ENCODE measurements at regions not wholly inside any gene's neighbourhood (a gene's known extent, or its start where the extent isn't known, plus 50 kb on each side); places are given as distances from the start of the nearest gene placed in this dataset.

GRCh38 chr14:97177016-97177415, 379.8 kb downstream of the VRK1 start:
- ATAC-seq: peak; percentile 57; the same call in 1 of the 2 replicates
- Mint-ChIP-seq H3K27me3 (ENCODE audit: low read depth) (peaks cover 2% of the 10 kb centered on the region; the same call in 1 of the 2 replicates), H3K27ac (no peak overlapping the region), H3K9me3 (peaks cover 11% of the 10 kb centered on the region), H3K4me3 (no peak overlapping the region), H3K36me3 (peaks cover 5% of the 10 kb centered on the region; the same call in 1 of the 2 replicates), H3K4me1 (no peaks in the 10 kb centered on the region)
- ChIA-PET POLR2A (interaction anchor here (0.5 to 0.6 kb wide), 2 partner anchors 9 to 41 kb away, joined by 4 read pairs; no protein-coding TSS in a partner anchor), CTCF (interaction anchor here (0.6 to 2.2 kb wide), 8 partner anchors 8 to 1032 kb away, joined by 3 to 9 read pairs (median 3); no protein-coding TSS in a partner anchor)
- TF ChIP-seq IRF1 (CRISPR knock-in tag; IDR thresholded peaks at IDR 0.05) (no peak), PRRX2 (CRISPR knock-in tag; IDR thresholded peaks at IDR 0.05) (no peak), CTCF (IDR thresholded peaks at IDR 0.05) (0 out of 2 replicates have a peak, but pooled peaks have one; percentile 18)
- DNase-seq (ENCODE audit: low spot score): no peak

- no peak for ATAC-seq
- TF ChIP-seq E2F4 (CRISPR knock-in tag; IDR thresholded peaks at IDR 0.05; ENCODE audit: borderline replicate concordance, low read depth) (no peak), NFE2L1 (CRISPR knock-in tag; IDR thresholded peaks at IDR 0.05) (no peak), ZNF281 (CRISPR knock-in tag; IDR thresholded peaks at IDR 0.05) (no peak), HMGA2 (CRISPR knock-in tag; IDR thresholded peaks at IDR 0.05) (no peak), NR2C2 (CRISPR knock-in tag; IDR thresholded peaks at IDR 0.05) (no peak), NFYB (CRISPR knock-in tag; conservative IDR thresholded peaks at IDR 0.05; ENCODE audit: low read depth) (no peak), HMGXB4 (CRISPR knock-in tag; IDR thresholded peaks at IDR 0.05) (no peak), E2F5 (CRISPR knock-in tag; IDR thresholded peaks at IDR 0.05) (no peak), ZSCAN18 (CRISPR knock-in tag; IDR thresholded peaks at IDR 0.05) (no peak), ZNF671 (CRISPR knock-in tag; IDR thresholded peaks at IDR 0.05) (no peak), SMAD4 (CRISPR knock-in tag; IDR thresholded peaks at IDR 0.05) (no peak), MLX (CRISPR knock-in tag; IDR thresholded peaks at IDR 0.05) (no peak), PRRX2 (CRISPR knock-in tag; IDR thresholded peaks at IDR 0.05) (no peak), TEAD4 (CRISPR knock-in tag; IDR thresholded peaks at IDR 0.05) (no peak), FOXJ3 (CRISPR knock-in tag; IDR thresholded peaks at IDR 0.05; ENCODE audit: borderline replicate concordance) (no peak), ZNF317 (CRISPR knock-in tag; IDR thresholded peaks at IDR 0.05; ENCODE audit: borderline replicate concordance, low read depth) (no peak)
- Mint-ChIP-seq H3K9me3 (peaks cover 12% of the 10 kb centered on the region), H3K27ac (no peak overlapping the region; the same call in none of the 2 replicates), H3K4me1 (no peaks in the 10 kb centered on the region), H3K27me3 (ENCODE audit: low read depth) (peaks cover 2% of the 10 kb centered on the region; the same call in 1 of the 2 replicates), H3K36me3 (peaks cover 5% of the 10 kb centered on the region; the same call in 1 of the 2 replicates), H3K4me3 (no peak overlapping the region)
- no peak for DNase-seq (ENCODE audit: low spot score)
- ChIA-PET POLR2A (no interaction called here), CTCF (no interaction called here)
Measured at GRCh38 chr14:97177635-97178034, 380.5 kb downstream of the VRK1 start.

Data from WTC11 (cell line).